HCT116 (cell line): ENCODE measurements at regions not wholly inside any gene's neighbourhood (a gene's known extent, or its start where the extent isn't known, plus 50 kb on each side); places are given as distances from the start of the nearest gene placed in this dataset.

Source experiments
- ATAC-seq: fragments of 200-7000 bp; cut with Tn5 transposase; 2 replicates; pipeline ENCODE4 v1.9.1; 2020; ENCODE audit warnings: mild to moderate bottlenecking, moderate library complexity
- BruUV-seq: library from RNA; stranded (reverse); fragments of 400-500 nt; replicated peaks from 2 replicates; lab custom pipeline; 2021; lab: Mats Ljungman, UMichigan
- CTCF ChIA-PET: fragments of 300-600 bp; sonication (Branson Sonifier 250); formaldehyde crosslinking; loops from one replicate; lab custom pipeline; 2021; ENCODE audit warnings: antibody characterized with exemption; lab: Charles Lee
- POLR2A ChIA-PET: fragments of 300-600, 350-600 bp; sonication (Branson Sonifier 250); formaldehyde crosslinking; loops from one replicate; lab custom pipeline; 2021; ENCODE audit warnings: antibody characterized with exemption; lab: Charles Lee
- RAD21 ChIA-PET, 2 experiments: fragments of 300-600 bp; sonication (Branson Sonifier 250); formaldehyde crosslinking; loops; one replicate each; lab custom pipeline; 2023; ENCODE audit warnings: low total read pairs in 2 of 2; ENCODE audit not compliant: uncharacterized antibody in 2 of 2, unreplicated experiment in 2 of 2, low non-redundant PET in 1 of 2; lab: Charles Lee
- DNase-seq: peaks from one replicate; pipeline ENCODE4 v3.0.0-alpha.2; 2010; ENCODE audit warnings: low read depth, low spot score
- H2AFZ ChIP-seq: fragments of 200-600 bp; shearing (Covaris generic), sonication (generic); 2 replicates; pipeline ENCODE4 v1.6.1; 2017; ENCODE audit warnings: low read depth, mixed run types, mixed read lengths, antibody characterized with exemption, low read length; ENCODE audit not compliant: poor library complexity, severe bottlenecking
- H3K27ac ChIP-seq: 2 replicates; pipeline ENCODE4 v1.5.1; 2012; ENCODE audit warnings: low read depth, low read length
- H3K27me3 ChIP-seq: fragments of 200-600 bp; sonication (generic); 2 replicates; pipeline ENCODE4 v1.6.1; 2016; ENCODE audit warnings: mixed run types, low read length, mixed read lengths; ENCODE audit not compliant: insufficient read depth
- H3K36me3 ChIP-seq, 2 experiments: fragments of 200-500 bp in 1 of 2; fragments of 200-600 bp in 1 of 2; sonication (Bioruptor generic) in 1 of 2; sonication (generic) in 1 of 2; 2 replicates each; pipeline versions ENCODE4 v1.5.1 to v1.6.1; 2014 to 2016; ENCODE audit warnings: low read length in 2 of 2, inconsistent platforms in 1 of 2, mixed read lengths in 1 of 2, mixed run types in 1 of 2; ENCODE audit not compliant: insufficient read depth in 2 of 2, control insufficient read depth in 1 of 2
- H3K4me1 ChIP-seq, 2 experiments: fragments of 200-600 bp in 1 of 2; sonication (generic) in 1 of 2; 2 replicates each; pipeline versions ENCODE4 v1.5.1 to v1.6.1; 2012 to 2017; ENCODE audit warnings: low read length in 2 of 2, inconsistent platforms in 1 of 2, mild to moderate bottlenecking in 1 of 2, mixed read lengths in 1 of 2, mixed run types in 1 of 2, moderate library complexity in 1 of 2; ENCODE audit not compliant: insufficient read depth in 2 of 2, control insufficient read depth in 1 of 2
- H3K4me2 ChIP-seq: fragments of 200-600 bp; sonication (generic); 2 replicates; pipeline ENCODE4 v1.6.1; 2017; ENCODE audit warnings: mixed run types, low read length, mixed read lengths
- H3K4me3 ChIP-seq, 2 experiments: fragments of 200-600 bp in 1 of 2; sonication (generic) in 1 of 2; replicated peaks in 1 of 2; 2 replicates each; pipeline ENCODE4 v1.5.1; 2011 to 2016; ENCODE audit warnings: low read length in 2 of 2, control low read depth in 1 of 2, low read depth in 1 of 2, mild to moderate bottlenecking in 1 of 2, mixed read lengths in 1 of 2, mixed run types in 1 of 2
- H3K79me2 ChIP-seq: fragments of 200-600 bp; sonication (generic); 2 replicates; pipeline ENCODE4 v1.6.1; 2017; ENCODE audit warnings: mild to moderate bottlenecking, mixed run types, low read length, moderate library complexity, mixed read lengths; ENCODE audit not compliant: insufficient read depth
- H3K9ac ChIP-seq: fragments of 200-600 bp; sonication (generic); 2 replicates; pipeline ENCODE4 v1.6.1; 2016; ENCODE audit warnings: low read length, mixed read lengths
- H3K9me2 ChIP-seq: fragments of 200-600 bp; sonication (generic), shearing (Covaris generic); 2 replicates; pipeline ENCODE4 v1.6.1; 2017; ENCODE audit warnings: mixed run types, mild to moderate bottlenecking, moderate library complexity; ENCODE audit not compliant: insufficient read depth
- H3K9me3 ChIP-seq, 2 experiments: fragments of 200-500 bp in 1 of 2; fragments of 200-600 bp in 1 of 2; sonication (Bioruptor generic) in 1 of 2; sonication (generic) in 1 of 2; 2 replicates each; pipeline ENCODE4 v1.6.1; 2014 to 2017; ENCODE audit warnings: low read length in 2 of 2, mixed read lengths in 2 of 2, inconsistent platforms in 1 of 2, low read depth in 1 of 2, mild to moderate bottlenecking in 1 of 2, mixed run types in 1 of 2, moderate library complexity in 1 of 2; ENCODE audit not compliant: control insufficient read depth in 1 of 2, insufficient read depth in 1 of 2
- H4K20me1 ChIP-seq: fragments of 200-600 bp; sonication (generic), shearing (Covaris generic); 2 replicates; pipeline ENCODE4 v1.6.1; 2017; ENCODE audit warnings: mixed run types, mild to moderate bottlenecking, moderate library complexity; ENCODE audit not compliant: insufficient read depth
- CBX3 ChIP-seq: IDR thresholded peaks from 2 replicates; pipeline ENCODE4 v1.6.1; 2012; ENCODE audit warnings: low read depth
- EGR1 ChIP-seq: IDR thresholded peaks from 2 replicates; pipeline ENCODE4 v1.6.1; 2012; ENCODE audit warnings: low read depth
- FOSL1 ChIP-seq: IDR thresholded peaks from 2 replicates; pipeline ENCODE4 v1.6.1; 2012; ENCODE audit warnings: low read depth
- JUND ChIP-seq: IDR thresholded peaks from 2 replicates; pipeline ENCODE4 v1.6.1; 2012
- POLR2A ChIP-seq: IDR thresholded peaks from 2 replicates; pipeline ENCODE4 v1.7.0; 2011; ENCODE audit warnings: borderline replicate concordance; ENCODE audit not compliant: insufficient read depth, insufficient read length; ENCODE audit errors: extremely low read depth
- RAD21 ChIP-seq: IDR thresholded peaks from 2 replicates; pipeline ENCODE4 v1.6.1; 2012; ENCODE audit warnings: low read depth, mild to moderate bottlenecking
- SP1 ChIP-seq: IDR thresholded peaks from 2 replicates; pipeline ENCODE4 v1.6.1; 2012; ENCODE audit warnings: low read depth
- SRF ChIP-seq: IDR thresholded peaks from 2 replicates; pipeline ENCODE4 v1.6.1; 2012; ENCODE audit warnings: low read depth
- TCF7L2 ChIP-seq: IDR thresholded peaks from 2 replicates; pipeline ENCODE4 v1.7.0; 2011; ENCODE audit warnings: borderline replicate concordance, inconsistent platforms; ENCODE audit not compliant: insufficient read depth, insufficient read length; ENCODE audit errors: extremely low read depth
- ZFX ChIP-seq: fragments of 450-650 bp; IDR thresholded peaks from 2 replicates; pipeline ENCODE4 v1.6.1; 2017
- ZNF274 ChIP-seq: fragments of 200-500 bp; sonication (Bioruptor generic); IDR thresholded peaks from 2 replicates; pipeline ENCODE4 v1.6.1; 2014; ENCODE audit warnings: mild to moderate bottlenecking, low read depth, low read length, inconsistent platforms
- intact Hi-C: fragments of 100-400 bp; cut with micrococcal nuclease; formaldehyde crosslinking; loops from 2 replicates; pipeline ENCODE4 v1.10.0; 2022
- TF ChIP-seq, protein P1 (sequence below): IDR thresholded peaks from 2 replicates; pipeline ENCODE4 v1.6.1; 2012
- TF ChIP-seq, protein P2 (sequence below): IDR thresholded peaks from 2 replicates; pipeline ENCODE4 v1.6.1; 2011; ENCODE audit warnings: mild to moderate bottlenecking, low read length, moderate library complexity; ENCODE audit not compliant: insufficient replicate concordance; ENCODE audit errors: extremely low read depth
- TF ChIP-seq, protein P3 (sequence below): IDR thresholded peaks from 2 replicates; pipeline ENCODE4 v1.6.1; 2012
- TF ChIP-seq, protein P4 (sequence below): IDR thresholded peaks from 2 replicates; pipeline ENCODE4 v1.6.1; 2012; ENCODE audit warnings: low read depth

DNA sequence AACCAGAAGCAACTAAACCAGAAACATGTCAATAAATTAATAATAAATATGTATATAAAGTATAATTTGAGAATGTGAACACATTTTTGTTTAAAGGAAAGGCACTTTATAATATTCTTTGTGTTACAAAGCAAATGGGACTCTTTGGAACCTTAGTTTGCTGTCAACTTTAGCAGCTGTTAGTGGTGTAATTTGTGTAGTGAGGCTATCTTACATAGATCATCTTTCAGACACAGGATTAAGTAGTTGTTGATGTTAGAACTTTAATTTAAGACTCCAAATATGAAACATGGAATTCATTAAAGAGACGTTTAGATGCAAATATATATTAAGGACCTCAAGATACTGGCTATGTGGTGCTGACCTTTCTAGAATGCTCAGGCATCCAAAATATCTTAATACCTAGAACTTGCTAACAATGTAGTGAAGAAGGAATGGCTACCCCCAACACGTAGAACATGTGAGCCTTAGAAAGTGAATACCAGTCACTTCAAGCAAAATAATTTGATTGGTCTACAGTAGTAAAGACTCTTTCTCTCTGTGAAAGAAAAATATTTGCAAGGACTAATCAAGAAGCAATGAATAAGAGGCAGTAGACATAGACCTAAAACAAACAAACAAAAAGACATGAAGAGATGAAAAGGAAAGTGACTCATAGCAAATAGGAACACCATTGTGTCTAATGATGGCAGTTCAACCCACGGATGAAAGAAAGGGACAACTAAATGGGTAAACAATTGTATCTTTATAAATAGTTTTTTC, 811.4 kb downstream of the USP25 start:
- Histone ChIP-seq H3K4me3 (no peak overlapping the region), H3K9me2 (no peaks in the 10 kb centered on the region), H3K79me2 (no peaks in the 10 kb centered on the region), H4K20me1 (no peaks in the 10 kb centered on the region), H3K9me3 (peaks cover 11 to 14% of the 10 kb centered on the region in 2 experiments; a peak in 3 of 4 replicates), H3K27me3 (no peaks in the 10 kb centered on the region), H3K9ac (no peak overlapping the region), H3K4me1 (no peaks in the 10 kb centered on the region)
- no TSS peak for BruUV-seq
- ChIA-PET CTCF (no interaction called here), POLR2A (no interaction called here), RAD21 (no interaction called here)
- DNase-seq (no peak), ATAC-seq (no peak)
- TF ChIP-seq, protein P1, sequence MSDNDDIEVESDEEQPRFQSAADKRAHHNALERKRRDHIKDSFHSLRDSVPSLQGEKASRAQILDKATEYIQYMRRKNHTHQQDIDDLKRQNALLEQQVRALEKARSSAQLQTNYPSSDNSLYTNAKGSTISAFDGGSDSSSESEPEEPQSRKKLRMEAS = no peak
- TF ChIP-seq, all 23 proteins: peak for 0
- intact Hi-C loops = no loop called here
- Histone ChIP-seq H2AFZ (no peak overlapping the region), H3K27ac (no peak overlapping the region), H3K36me3 (no peaks in the 10 kb centered on the region), H3K4me2 (no peak overlapping the region)

DNA sequence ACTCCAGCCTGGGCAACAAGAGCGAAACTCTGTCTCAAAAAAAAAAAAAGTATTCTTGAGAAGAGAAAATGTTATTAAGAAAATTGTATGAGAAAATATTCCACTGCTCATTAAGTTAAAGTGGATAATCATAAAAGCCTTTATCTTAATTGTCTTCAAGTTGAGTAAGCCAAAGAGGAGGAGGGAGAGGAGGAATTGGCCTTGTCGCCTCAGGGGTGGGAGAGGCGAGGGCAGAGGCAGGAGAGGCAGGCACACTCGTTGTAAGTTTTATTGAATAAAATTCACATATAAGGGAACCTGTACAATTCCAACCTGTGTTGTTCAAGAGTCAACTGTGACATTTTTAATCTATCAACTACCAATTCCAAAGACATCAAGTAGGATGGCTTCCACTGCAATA, 820.3 kb downstream of the USP25 start:
- H4K20me1 ChIP-seq = no peaks in the 10 kb centered on the region
- H3K4me3 ChIP-seq = no peak overlapping the region
- no peak overlapping the region for H3K27ac ChIP-seq
- H3K9me2 ChIP-seq = no peaks in the 10 kb centered on the region
- no peaks in the 10 kb centered on the region for H3K27me3 ChIP-seq
- TF ChIP-seq SRF = no peak
- no peak for TF ChIP-seq ZFX
- TF ChIP-seq, protein P2, sequence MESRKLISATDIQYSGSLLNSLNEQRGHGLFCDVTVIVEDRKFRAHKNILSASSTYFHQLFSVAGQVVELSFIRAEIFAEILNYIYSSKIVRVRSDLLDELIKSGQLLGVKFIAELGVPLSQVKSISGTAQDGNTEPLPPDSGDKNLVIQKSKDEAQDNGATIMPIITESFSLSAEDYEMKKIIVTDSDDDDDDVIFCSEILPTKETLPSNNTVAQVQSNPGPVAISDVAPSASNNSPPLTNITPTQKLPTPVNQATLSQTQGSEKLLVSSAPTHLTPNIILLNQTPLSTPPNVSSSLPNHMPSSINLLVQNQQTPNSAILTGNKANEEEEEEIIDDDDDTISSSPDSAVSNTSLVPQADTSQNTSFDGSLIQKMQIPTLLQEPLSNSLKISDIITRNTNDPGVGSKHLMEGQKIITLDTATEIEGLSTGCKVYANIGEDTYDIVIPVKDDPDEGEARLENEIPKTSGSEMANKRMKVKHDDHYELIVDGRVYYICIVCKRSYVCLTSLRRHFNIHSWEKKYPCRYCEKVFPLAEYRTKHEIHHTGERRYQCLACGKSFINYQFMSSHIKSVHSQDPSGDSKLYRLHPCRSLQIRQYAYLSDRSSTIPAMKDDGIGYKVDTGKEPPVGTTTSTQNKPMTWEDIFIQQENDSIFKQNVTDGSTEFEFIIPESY = no peak
- TF ChIP-seq EGR1 = no peak
- TF ChIP-seq CBX3 = no peak
- TF ChIP-seq SP1 = no peak
- TF ChIP-seq, protein P3, sequence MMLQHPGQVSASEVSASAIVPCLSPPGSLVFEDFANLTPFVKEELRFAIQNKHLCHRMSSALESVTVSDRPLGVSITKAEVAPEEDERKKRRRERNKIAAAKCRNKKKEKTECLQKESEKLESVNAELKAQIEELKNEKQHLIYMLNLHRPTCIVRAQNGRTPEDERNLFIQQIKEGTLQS = no peak
- no peak for TF ChIP-seq ZNF274
- TF ChIP-seq FOSL1 = no peak
- TF ChIP-seq, protein P4, sequence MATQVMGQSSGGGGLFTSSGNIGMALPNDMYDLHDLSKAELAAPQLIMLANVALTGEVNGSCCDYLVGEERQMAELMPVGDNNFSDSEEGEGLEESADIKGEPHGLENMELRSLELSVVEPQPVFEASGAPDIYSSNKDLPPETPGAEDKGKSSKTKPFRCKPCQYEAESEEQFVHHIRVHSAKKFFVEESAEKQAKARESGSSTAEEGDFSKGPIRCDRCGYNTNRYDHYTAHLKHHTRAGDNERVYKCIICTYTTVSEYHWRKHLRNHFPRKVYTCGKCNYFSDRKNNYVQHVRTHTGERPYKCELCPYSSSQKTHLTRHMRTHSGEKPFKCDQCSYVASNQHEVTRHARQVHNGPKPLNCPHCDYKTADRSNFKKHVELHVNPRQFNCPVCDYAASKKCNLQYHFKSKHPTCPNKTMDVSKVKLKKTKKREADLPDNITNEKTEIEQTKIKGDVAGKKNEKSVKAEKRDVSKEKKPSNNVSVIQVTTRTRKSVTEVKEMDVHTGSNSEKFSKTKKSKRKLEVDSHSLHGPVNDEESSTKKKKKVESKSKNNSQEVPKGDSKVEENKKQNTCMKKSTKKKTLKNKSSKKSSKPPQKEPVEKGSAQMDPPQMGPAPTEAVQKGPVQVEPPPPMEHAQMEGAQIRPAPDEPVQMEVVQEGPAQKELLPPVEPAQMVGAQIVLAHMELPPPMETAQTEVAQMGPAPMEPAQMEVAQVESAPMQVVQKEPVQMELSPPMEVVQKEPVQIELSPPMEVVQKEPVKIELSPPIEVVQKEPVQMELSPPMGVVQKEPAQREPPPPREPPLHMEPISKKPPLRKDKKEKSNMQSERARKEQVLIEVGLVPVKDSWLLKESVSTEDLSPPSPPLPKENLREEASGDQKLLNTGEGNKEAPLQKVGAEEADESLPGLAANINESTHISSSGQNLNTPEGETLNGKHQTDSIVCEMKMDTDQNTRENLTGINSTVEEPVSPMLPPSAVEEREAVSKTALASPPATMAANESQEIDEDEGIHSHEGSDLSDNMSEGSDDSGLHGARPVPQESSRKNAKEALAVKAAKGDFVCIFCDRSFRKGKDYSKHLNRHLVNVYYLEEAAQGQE = no peak
- no peak for TF ChIP-seq JUND
- no peak for TF ChIP-seq TCF7L2
- no peak for TF ChIP-seq RAD21
- no peak for TF ChIP-seq POLR2A
- TF ChIP-seq, protein P1 = no peak
- BruUV-seq = no TSS peak
- no peaks in the 10 kb centered on the region for H3K79me2 ChIP-seq
- H3K4me1 ChIP-seq = no peaks in the 10 kb centered on the region
- ATAC-seq = no peak
- H3K4me2 ChIP-seq = no peak overlapping the region
- intact Hi-C loops = no loop called here
- RAD21 ChIA-PET = no interaction called here
- CTCF ChIA-PET = no interaction called here
- no peak for DNase-seq
- POLR2A ChIA-PET = no interaction called here
- H3K9me3 ChIP-seq = peaks cover 3 to 15% of the 10 kb centered on the region in 2 experiments; a peak in 2 of 4 replicates
- H3K36me3 ChIP-seq = no peaks in the 10 kb centered on the region
- H3K9ac ChIP-seq = no peak overlapping the region
- H2AFZ ChIP-seq = no peak overlapping the region
